ENCODE measurements at regions not wholly inside any gene's neighbourhood (a gene's known extent, or its start where the extent isn't known, plus 50 kb on each side); places are given as distances from the start of the nearest gene placed in this dataset.

DNA sequence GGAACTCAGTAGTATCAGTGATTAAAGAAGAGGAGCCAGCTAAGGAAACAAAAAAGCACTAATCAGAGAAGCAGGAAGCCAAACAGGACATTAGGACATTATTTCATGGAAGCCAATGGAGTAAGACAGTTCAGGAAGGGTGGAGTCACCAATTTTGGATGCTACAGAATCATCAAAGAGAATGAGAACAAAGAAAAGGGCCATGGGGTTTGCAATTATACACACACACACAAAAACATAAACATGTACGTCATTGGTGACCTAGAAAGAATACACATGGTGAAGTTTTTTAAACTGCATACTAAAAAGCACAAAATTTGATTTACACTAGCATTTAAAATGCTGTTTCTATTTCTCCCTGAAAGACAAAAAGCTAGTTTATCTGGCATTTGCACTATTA is 96.8 kb upstream of the MRPS30 start:
- no peak for TF ChIP-seq CTCF (IDR thresholded peaks at IDR 0.05)
- TF ChIP-seq POLR2A (IDR thresholded peaks at IDR 0.05), result no peak

Measured in testis (tissue), 2 donors.